ENCODE measurements at regions not wholly inside any gene's neighbourhood (a gene's known extent, or its start where the extent isn't known, plus 50 kb on each side); places are given as distances from the start of the nearest gene placed in this dataset.
A peak's percentile ranks its signal among the peaks of the same experiment; 100 is the strongest.

DNA sequence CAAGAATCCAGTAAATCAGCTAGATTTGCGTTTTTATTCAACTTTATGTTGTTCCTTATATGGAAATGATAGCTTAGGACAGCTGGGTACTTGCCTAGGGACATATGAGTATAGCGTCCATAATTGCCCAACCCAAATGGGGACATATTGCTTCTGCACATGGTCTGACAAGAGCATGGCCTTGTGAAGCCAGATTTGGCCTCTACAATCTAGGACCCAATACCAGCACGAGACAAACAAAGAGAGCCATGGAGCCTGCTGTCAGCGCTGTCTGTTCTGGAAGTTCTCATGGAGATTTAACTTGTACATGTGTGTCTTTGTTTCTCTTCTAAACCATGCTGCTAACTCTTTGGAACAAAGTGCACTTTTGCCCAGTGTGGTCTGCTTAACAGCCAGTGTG lies 240.0 kb upstream of the CAMK1G start:
- Mint-ChIP-seq H3K4me3 (peak overlapping the region; percentile 74; the same call in 1 of the 2 replicates), H3K4me1 (ENCODE audit: low read depth) (peaks cover 20% of the 10 kb centered on the region), H3K36me3 (ENCODE audit: low read depth) (no peaks in the 10 kb centered on the region), H3K27me3 (ENCODE audit: insufficient read depth) (peaks cover 2% of the 10 kb centered on the region; the same call in 1 of the 2 replicates), H3K9me3 (no peaks in the 10 kb centered on the region), H3K27ac (peak overlapping the region; percentile 38; the same call in 1 of the 2 replicates)
- DNase-seq, result no peak
- TF ChIP-seq, protein P1, sequence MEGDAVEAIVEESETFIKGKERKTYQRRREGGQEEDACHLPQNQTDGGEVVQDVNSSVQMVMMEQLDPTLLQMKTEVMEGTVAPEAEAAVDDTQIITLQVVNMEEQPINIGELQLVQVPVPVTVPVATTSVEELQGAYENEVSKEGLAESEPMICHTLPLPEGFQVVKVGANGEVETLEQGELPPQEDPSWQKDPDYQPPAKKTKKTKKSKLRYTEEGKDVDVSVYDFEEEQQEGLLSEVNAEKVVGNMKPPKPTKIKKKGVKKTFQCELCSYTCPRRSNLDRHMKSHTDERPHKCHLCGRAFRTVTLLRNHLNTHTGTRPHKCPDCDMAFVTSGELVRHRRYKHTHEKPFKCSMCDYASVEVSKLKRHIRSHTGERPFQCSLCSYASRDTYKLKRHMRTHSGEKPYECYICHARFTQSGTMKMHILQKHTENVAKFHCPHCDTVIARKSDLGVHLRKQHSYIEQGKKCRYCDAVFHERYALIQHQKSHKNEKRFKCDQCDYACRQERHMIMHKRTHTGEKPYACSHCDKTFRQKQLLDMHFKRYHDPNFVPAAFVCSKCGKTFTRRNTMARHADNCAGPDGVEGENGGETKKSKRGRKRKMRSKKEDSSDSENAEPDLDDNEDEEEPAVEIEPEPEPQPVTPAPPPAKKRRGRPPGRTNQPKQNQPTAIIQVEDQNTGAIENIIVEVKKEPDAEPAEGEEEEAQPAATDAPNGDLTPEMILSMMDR (IDR thresholded peaks at IDR 0.05), result no peak

DNA sequence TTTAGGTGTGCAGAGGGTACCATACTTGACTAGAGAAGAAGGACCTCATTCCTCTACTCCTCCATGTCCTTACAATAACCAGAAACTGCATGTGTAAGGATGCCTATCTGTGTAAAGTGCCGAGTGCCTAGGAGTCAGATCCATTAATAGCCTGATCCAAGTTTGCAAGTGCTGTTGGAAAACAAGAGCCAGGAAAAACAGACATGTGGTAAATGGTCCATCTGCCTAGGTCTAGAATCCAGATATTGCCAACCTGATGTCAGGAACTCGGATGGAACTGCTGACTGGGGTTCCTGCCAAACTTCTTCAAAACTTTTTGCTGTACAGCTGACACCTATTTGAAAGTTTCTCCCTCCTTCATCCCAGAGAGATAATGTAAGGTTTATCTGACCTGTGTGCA lies 239.4 kb upstream of the CAMK1G start:
- TF ChIP-seq, protein P1 (IDR thresholded peaks at IDR 0.05), result no peak
- no peak overlapping the region for H3K27ac Mint-ChIP-seq
- no peaks in the 10 kb centered on the region for H3K36me3 Mint-ChIP-seq (ENCODE audit: low read depth)
- H3K27me3 Mint-ChIP-seq (ENCODE audit: insufficient read depth), result peaks cover 2% of the 10 kb centered on the region
- H3K4me3 Mint-ChIP-seq, result no peak overlapping the region
- peaks cover 25% of the 10 kb centered on the region for H3K4me1 Mint-ChIP-seq (ENCODE audit: low read depth)
- no peaks in the 10 kb centered on the region for H3K9me3 Mint-ChIP-seq
- DNase-seq, result no peak

DNA sequence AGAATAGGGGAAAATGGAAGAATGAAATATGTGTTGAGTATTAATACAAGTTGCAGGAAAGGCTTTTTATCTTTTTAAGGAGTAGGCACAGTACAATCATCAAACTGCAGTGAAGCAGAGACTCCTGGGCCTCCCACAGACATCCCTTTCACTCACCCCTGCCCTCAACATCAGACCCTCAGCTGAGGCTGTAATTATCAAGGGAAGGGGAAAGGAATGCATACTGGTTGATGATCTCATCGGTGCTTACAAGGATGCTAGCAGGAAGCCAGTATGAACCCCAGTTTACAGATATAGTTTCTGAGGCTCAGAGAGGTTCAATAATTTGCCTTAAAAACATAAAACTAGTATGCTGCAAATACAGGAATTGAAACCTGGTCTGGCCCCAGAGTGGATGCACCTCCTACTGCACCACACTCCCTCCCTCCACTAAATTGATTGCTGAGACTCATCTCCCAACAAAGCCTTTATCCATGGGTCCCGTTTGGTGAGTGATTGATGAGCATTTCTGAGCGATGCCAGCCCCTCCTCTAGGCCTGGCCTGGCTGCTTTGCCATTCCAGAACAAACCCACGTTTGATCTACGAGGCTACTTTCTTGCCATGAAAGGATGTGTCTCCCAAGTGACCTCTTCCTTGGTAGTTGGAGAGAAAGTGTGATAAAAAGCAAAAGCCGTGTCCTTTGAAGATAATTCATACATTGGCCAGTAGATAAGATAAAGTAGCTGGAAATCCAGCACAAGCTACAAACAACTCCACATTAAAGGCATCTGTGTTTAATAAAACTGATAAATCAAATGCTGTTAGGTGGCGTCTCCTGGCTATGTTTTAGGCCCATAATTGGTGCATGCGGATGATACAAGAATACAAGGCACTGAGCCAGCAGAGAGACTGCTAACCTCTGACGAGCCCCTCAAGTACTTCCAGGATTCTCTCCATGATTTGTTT lies 233.9 kb upstream of the CAMK1G start:
- DNase-seq, result peak; percentile 27
- Mint-ChIP-seq H3K36me3 (ENCODE audit: low read depth) (no peaks in the 10 kb centered on the region), H3K4me1 (ENCODE audit: low read depth) (peaks cover 43% of the 10 kb centered on the region), H3K4me3 (no peak overlapping the region; the same call in 1 of the 2 replicates), H3K9me3 (no peaks in the 10 kb centered on the region), H3K27me3 (ENCODE audit: insufficient read depth) (no peaks in the 10 kb centered on the region; the same call in none of the 2 replicates), H3K27ac (peak overlapping the region; percentile 46)
- TF ChIP-seq, protein P1 (IDR thresholded peaks at IDR 0.05), result no peak

DNA sequence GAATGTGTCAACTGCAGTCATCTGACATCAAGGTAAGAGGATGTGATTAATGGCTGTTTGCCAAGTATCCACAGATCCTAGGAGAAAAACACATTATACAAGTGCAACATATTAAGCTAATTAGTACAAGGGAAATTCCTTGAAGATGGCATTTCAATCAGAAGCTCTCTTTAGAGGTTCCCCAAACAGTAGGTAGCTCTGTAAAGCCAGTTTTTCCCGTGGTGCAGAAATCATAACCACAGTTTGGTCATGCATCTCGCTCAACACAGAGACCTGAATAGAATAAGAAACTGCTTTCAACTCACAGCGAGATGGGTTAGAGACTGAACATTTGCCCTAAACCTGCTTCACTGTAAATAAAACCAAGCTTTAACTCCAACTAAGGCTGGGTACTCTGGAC lies 230.5 kb upstream of the CAMK1G start:
- no peaks in the 10 kb centered on the region for H3K9me3 Mint-ChIP-seq
- no peaks in the 10 kb centered on the region; the same call in 1 of the 2 replicates for H3K36me3 Mint-ChIP-seq (ENCODE audit: low read depth)
- no peaks in the 10 kb centered on the region; the same call in 1 of the 2 replicates for H3K27me3 Mint-ChIP-seq (ENCODE audit: insufficient read depth)
- H3K4me3 Mint-ChIP-seq, result no peak overlapping the region
- peaks cover 68% of the 10 kb centered on the region for H3K4me1 Mint-ChIP-seq (ENCODE audit: low read depth)
- H3K27ac Mint-ChIP-seq, result no peak overlapping the region
- TF ChIP-seq, protein P1 (IDR thresholded peaks at IDR 0.05), result no peak
- no peak for DNase-seq

DNA sequence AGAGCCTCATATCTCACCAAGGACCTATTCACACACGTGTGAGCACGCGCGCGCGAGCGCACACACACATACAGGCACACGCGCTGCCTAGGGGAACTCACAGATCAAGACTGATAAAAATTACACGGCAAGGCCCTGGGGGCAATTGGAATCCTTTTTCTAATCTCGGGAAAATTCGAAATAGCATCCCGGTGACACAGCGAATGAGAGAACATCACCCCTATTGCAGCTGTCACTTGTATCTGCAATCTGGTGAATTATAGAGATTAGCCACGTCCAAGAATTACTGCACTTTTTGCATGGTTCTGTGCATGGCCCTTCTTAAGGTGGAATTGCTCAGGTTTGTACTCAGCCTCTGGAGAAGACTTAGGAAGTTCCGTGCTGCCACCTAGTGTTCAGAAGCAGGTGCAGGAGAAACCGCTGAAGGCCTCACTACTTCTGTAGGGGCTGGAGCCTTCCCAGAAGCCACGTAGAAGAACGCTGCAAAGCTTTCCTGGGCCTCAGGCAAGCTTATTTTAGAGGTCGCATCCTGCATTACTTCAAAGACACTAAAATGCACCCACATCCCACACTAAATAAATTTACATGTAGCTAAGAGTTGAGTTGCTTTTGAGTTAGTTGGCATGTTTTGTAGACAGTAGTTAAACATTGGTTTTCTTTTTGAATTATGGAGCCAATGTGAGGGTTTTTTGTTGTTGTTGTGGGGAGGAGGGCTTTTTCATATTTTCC lies 229.2 kb upstream of the CAMK1G start:
- peak; percentile 84 for DNase-seq
- Mint-ChIP-seq H3K4me3 (no peak overlapping the region), H3K36me3 (ENCODE audit: low read depth) (peaks cover 5% of the 10 kb centered on the region; the same call in 1 of the 2 replicates), H3K9me3 (no peaks in the 10 kb centered on the region), H3K27me3 (ENCODE audit: insufficient read depth) (no peaks in the 10 kb centered on the region), H3K4me1 (ENCODE audit: low read depth) (peaks cover 68% of the 10 kb centered on the region), H3K27ac (no peak overlapping the region; the same call in 1 of the 2 replicates)
- TF ChIP-seq, protein P1 (IDR thresholded peaks at IDR 0.05), result peak; percentile 93

All from HFFc6 (cell line).